ENCODE measurements at regions not wholly inside any gene's neighbourhood (a gene's known extent, or its start where the extent isn't known, plus 50 kb on each side); places are given as distances from the start of the nearest gene placed in this dataset.

DNA sequence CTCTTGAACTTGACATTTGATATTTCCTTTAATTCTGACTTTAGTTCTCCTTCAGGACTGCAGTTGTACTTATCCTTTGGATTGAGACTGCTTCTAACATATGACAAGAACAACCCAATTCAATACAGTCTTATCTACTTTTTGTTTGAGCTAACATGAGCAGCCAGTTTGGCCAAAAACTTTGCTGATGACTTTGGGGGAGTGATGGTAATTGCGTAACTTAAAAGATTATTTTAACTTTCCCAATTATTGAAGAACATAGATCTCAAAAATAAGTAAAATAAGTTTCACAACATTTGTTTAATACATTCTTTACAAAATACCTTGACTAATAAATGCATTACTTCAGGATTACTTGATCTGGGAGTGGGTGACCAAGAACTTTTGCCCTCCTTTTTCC, 1311.1 kb upstream of the NRXN1 start:
- no peak for TF ChIP-seq POLR2A (IDR thresholded peaks at IDR 0.05)
- TF ChIP-seq, protein P1, sequence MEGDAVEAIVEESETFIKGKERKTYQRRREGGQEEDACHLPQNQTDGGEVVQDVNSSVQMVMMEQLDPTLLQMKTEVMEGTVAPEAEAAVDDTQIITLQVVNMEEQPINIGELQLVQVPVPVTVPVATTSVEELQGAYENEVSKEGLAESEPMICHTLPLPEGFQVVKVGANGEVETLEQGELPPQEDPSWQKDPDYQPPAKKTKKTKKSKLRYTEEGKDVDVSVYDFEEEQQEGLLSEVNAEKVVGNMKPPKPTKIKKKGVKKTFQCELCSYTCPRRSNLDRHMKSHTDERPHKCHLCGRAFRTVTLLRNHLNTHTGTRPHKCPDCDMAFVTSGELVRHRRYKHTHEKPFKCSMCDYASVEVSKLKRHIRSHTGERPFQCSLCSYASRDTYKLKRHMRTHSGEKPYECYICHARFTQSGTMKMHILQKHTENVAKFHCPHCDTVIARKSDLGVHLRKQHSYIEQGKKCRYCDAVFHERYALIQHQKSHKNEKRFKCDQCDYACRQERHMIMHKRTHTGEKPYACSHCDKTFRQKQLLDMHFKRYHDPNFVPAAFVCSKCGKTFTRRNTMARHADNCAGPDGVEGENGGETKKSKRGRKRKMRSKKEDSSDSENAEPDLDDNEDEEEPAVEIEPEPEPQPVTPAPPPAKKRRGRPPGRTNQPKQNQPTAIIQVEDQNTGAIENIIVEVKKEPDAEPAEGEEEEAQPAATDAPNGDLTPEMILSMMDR (IDR thresholded peaks at IDR 0.05): no peak
- TF ChIP-seq POLR2AphosphoS5 (IDR thresholded peaks at IDR 0.05): no peak
